HG03280 (cell line): ENCODE measurements at regions not wholly inside any gene's neighbourhood (a gene's known extent, or its start where the extent isn't known, plus 50 kb on each side); places are given as distances from the start of the nearest gene placed in this dataset.

Experiments
- ATAC-seq: cut with Tn5 transposase; IDR thresholded peaks from one replicate; pipeline ENCODE4 v1.9.1; 2021; ENCODE audit warnings: mild to moderate bottlenecking, moderate library complexity; ENCODE audit not compliant: unreplicated experiment

GRCh38 chr13:83229574-83230305 lies 652.5 kb downstream of the SLITRK1 start:
- ATAC-seq: no peak

- no peak for ATAC-seq
Observed at GRCh38 chr13:83223546-83223945, 658.7 kb downstream of the SLITRK1 start.

GRCh38 chr13:83221813-83222241 lies 660.4 kb downstream of the SLITRK1 start:
- no peak for ATAC-seq

GRCh38 chr13:83221256-83221655 lies 661.0 kb downstream of the SLITRK1 start:
- no peak for ATAC-seq

- no peak for ATAC-seq
Observed at GRCh38 chr13:83220241-83220640, 662.0 kb downstream of the SLITRK1 start.

- ATAC-seq: no peak
Observed at GRCh38 chr13:83219832-83220231, 662.4 kb downstream of the SLITRK1 start.

GRCh38 chr13:83216479-83217245 lies 665.6 kb downstream of the SLITRK1 start:
- ATAC-seq: no peak

GRCh38 chr13:83215627-83216026 lies 666.6 kb downstream of the SLITRK1 start:
- ATAC-seq: no peak

- no peak for ATAC-seq
Observed at GRCh38 chr13:83214452-83214851, 667.8 kb downstream of the SLITRK1 start.

GRCh38 chr13:83211301-83211700 lies 671.0 kb downstream of the SLITRK1 start:
- ATAC-seq: no peak

- no peak for ATAC-seq
Observed at GRCh38 chr13:83204886-83205285, 677.4 kb downstream of the SLITRK1 start.

- ATAC-seq: no peak
Observed at GRCh38 chr13:83201506-83201905, 680.8 kb downstream of the SLITRK1 start.

GRCh38 chr13:83197316-83197715 lies 685.0 kb downstream of the SLITRK1 start:
- no peak for ATAC-seq

GRCh38 chr13:83190020-83190419 lies 692.3 kb downstream of the SLITRK1 start:
- no peak for ATAC-seq

- ATAC-seq: no peak
Observed at GRCh38 chr13:83184819-83185218, 697.5 kb downstream of the SLITRK1 start.

GRCh38 chr13:83184150-83184475 lies 698.2 kb downstream of the SLITRK1 start:
- no peak for ATAC-seq

- ATAC-seq: no peak
Observed at GRCh38 chr13:83183439-83184149, 698.7 kb downstream of the SLITRK1 start.

- no peak for ATAC-seq
Observed at GRCh38 chr13:83182845-83183244, 699.4 kb downstream of the SLITRK1 start.

GRCh38 chr13:83178008-83178407 lies 704.3 kb downstream of the SLITRK1 start:
- no peak for ATAC-seq

GRCh38 chr13:83168590-83168989 lies 713.7 kb downstream of the SLITRK1 start:
- no peak for ATAC-seq

- no peak for ATAC-seq
Observed at GRCh38 chr13:83167203-83167602, 715.1 kb downstream of the SLITRK1 start.

GRCh38 chr13:83166550-83166949 lies 715.7 kb downstream of the SLITRK1 start:
- ATAC-seq: no peak
